ENCODE measurements at regions not wholly inside any gene's neighbourhood (a gene's known extent, or its start where the extent isn't known, plus 50 kb on each side); places are given as distances from the start of the nearest gene placed in this dataset.
"Not testable (repeated sequence)": the region's sequence is repeated elsewhere in the genome, so short reads cannot be mapped to it uniquely, and the experiment has no call there.

DNA sequence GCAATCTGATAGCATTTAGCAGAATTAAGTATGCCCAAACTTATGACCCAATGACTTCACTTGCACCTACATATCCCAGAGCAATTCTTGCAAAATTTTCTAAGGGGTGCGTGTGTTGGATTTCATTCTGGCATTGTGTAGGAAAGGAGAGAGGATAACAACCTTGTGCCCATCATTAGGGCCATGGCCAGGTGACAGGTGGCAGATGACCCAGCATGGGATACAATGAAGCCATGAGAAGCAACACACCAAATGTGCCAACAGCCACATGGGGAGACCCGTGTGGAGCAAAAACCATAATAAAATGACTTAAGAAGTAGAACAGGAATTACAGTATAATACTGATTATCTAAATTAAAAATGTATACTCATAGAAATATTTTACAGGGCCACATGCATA, 166.9 kb upstream of the EPB41L3 start:
- TF ChIP-seq, protein P1, sequence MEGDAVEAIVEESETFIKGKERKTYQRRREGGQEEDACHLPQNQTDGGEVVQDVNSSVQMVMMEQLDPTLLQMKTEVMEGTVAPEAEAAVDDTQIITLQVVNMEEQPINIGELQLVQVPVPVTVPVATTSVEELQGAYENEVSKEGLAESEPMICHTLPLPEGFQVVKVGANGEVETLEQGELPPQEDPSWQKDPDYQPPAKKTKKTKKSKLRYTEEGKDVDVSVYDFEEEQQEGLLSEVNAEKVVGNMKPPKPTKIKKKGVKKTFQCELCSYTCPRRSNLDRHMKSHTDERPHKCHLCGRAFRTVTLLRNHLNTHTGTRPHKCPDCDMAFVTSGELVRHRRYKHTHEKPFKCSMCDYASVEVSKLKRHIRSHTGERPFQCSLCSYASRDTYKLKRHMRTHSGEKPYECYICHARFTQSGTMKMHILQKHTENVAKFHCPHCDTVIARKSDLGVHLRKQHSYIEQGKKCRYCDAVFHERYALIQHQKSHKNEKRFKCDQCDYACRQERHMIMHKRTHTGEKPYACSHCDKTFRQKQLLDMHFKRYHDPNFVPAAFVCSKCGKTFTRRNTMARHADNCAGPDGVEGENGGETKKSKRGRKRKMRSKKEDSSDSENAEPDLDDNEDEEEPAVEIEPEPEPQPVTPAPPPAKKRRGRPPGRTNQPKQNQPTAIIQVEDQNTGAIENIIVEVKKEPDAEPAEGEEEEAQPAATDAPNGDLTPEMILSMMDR (IDR thresholded peaks at IDR 0.05; ENCODE audit: insufficient read depth, low read length, missing control alignments) = no peak
- ChIA-PET CTCF (no interaction called here), POLR2A (no interaction called here)
- no peak overlapping the region for H3K4me3 ChIP-seq (ENCODE audit: low read depth, low read length)
- DNase-seq (ENCODE audit: low read depth, low spot score) = no peak

DNA sequence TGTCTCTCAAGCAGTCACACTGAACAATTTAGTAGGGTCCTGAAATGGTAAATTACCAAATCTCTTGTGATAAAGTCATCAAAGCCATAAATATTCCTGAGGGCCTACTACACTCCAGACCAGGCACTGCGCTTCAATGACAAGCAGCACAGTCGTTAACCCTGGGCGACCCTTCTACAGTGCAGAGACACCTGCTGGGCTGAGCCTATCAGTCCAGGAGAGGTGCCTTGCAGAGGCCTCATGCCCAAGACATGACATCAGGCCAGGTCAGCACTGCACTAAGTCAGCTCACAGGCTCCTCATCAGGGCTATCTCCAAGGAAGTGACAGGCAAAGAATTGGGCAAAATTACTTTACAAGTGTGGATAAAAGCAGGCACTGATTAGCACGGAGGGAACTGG, 166.4 kb upstream of the EPB41L3 start:
- no peak for DNase-seq (ENCODE audit: low read depth, low spot score)
- CTCF ChIA-PET = no interaction called here
- POLR2A ChIA-PET = no interaction called here
- TF ChIP-seq, protein P1 (IDR thresholded peaks at IDR 0.05; ENCODE audit: insufficient read depth, low read length, missing control alignments) = no peak
- H3K4me3 ChIP-seq (ENCODE audit: low read depth, low read length) = no peak overlapping the region

DNA sequence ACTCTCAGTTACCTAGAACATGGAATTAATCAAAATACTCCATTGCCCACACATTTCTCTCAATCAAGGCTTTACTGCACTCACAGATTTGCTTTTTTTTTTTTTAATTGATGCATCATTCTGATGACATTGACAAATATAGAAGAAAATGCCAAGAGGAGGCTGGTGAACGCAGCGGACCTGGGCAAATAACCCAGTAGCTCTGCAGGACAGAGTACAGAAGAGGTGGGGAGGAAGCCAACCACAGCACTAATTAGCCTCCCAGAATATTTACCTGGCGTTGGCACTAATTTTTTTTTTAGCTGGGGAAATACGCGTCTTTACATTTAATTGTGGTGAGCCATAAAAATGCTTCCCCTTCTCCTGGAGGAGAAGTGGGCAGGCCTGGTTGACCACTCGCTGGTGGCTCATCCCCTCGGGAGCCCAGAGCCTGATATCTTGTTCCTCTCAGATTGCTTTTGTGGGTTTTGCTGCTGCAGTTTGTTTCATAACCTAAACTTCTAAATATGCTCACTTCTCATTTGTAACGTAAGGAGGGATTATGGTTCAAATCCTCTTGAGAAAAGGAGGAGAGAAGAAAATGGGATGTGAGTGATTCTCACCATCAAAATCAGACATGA, 165.8 kb upstream of the EPB41L3 start:
- no peak for DNase-seq (ENCODE audit: low read depth, low spot score)
- no peak overlapping the region for H3K4me3 ChIP-seq (ENCODE audit: low read depth, low read length)
- TF ChIP-seq, protein P1 (IDR thresholded peaks at IDR 0.05; ENCODE audit: insufficient read depth, low read length, missing control alignments) = no peak
- POLR2A ChIA-PET = no interaction called here
- CTCF ChIA-PET = no interaction called here

DNA sequence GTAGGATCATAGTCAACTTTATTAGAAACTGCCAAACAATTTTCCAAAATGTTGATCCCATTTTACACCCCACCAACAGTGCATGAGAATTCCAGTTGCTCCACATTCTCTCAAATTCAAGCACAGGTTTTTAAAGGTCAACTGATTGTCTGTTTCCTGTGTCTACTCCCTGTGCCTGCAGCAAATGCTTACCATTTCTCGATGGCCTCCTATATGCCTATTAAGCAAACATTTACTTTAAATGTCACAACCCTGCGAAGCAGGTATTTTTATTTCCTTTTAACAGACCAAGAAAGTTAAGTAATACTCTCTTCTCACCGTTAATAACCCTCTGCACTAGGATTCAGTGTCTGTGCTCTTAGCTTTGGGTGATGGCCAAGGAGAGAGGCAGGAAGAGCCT, 163.8 kb upstream of the EPB41L3 start:
- CTCF ChIA-PET = no interaction called here
- TF ChIP-seq, protein P1 (IDR thresholded peaks at IDR 0.05; ENCODE audit: insufficient read depth, low read length, missing control alignments) = no peak
- no peak overlapping the region for H3K4me3 ChIP-seq (ENCODE audit: low read depth, low read length)
- POLR2A ChIA-PET = no interaction called here
- DNase-seq (ENCODE audit: low read depth, low spot score) = no peak

DNA sequence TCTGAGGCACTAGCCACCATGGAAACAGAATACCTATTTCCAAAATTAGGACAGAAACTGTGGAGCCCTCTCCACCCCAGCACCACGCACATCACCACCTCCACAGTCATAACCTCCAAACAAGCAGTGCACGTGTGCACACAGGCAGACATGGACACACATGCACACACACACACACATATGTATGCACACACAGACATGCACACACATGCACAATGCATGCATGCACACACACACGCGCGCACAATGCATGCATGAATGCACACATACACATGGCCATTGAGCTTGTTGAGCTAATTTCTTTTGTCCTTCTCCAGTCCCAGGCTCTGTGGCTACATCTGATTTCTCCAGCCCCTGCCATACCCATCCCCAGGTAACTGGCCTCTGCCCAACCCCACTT, 161.6 kb upstream of the EPB41L3 start:
- CTCF ChIA-PET = no interaction called here
- no peak for DNase-seq (ENCODE audit: low read depth, low spot score)
- TF ChIP-seq, protein P1 (IDR thresholded peaks at IDR 0.05; ENCODE audit: insufficient read depth, low read length, missing control alignments) = no peak
- POLR2A ChIA-PET = no interaction called here
- no peak overlapping the region for H3K4me3 ChIP-seq (ENCODE audit: low read depth, low read length)

DNA sequence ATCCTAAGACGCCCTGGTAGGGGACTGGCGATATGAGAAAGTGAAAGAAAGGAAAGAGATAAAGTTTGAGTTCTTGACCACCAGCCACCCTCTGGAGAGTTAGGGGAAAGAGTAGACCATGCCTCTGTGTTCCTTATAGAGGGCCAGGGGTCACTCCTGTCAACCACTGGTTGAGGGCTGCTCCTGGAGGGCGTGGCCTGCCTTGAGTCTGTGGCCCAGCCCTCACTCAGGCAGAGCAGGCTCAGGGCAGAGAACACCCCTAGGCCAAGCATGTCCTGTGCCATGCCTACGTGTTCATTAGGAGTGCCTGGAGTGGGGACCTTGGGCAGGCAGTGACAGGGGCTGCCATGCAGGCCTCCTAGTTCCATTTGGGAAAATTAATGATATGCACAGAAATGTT, 161.1 kb upstream of the EPB41L3 start:
- TF ChIP-seq, protein P1 (IDR thresholded peaks at IDR 0.05; ENCODE audit: insufficient read depth, low read length, missing control alignments) = no peak
- H3K4me3 ChIP-seq (ENCODE audit: low read depth, low read length) = no peak overlapping the region
- CTCF ChIA-PET = no interaction called here
- DNase-seq (ENCODE audit: low read depth, low spot score) = no peak
- POLR2A ChIA-PET = no interaction called here

DNA sequence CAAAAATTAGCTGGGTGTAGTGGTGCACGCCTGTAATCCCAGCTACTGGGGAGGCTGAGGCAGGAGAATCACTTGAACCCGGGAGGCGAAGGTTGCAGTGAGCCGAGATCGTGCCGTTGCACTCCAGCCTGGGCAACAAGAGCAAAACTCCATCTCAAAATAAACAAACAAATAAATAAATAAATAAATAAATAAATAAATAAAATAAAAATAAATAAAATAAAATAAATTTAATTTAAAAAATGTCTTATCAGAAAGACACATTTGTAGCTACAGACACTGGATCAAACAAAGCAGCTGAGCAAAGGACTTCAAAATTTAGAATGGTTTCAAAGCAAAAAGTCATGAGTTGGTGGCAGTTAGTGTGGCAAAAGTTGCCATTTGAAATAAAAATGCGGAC, 158.2 kb upstream of the EPB41L3 start:
- H3K4me3 ChIP-seq (ENCODE audit: low read depth, low read length); DNase-seq (ENCODE audit: low read depth, low spot score); POLR2A ChIA-PET; CTCF ChIA-PET: not testable (repeated sequence)
